Osteoblast (primary cell): ENCODE measurements at regions not wholly inside any gene's neighbourhood (a gene's known extent, or its start where the extent isn't known, plus 50 kb on each side); places are given as distances from the start of the nearest gene placed in this dataset.

Source experiments
- DNase-seq: peaks from one replicate; pipeline ENCODE4 v3.0.0; 2011; ENCODE audit warnings: low spot score, mixed read lengths; ENCODE audit not compliant: insufficient read length; ENCODE audit errors: missing footprints
- H2AFZ ChIP-seq: 2 replicates; pipeline ENCODE4 v1.6.0; 2011; ENCODE audit warnings: mild to moderate bottlenecking, low read length
- H3K27ac ChIP-seq: 2 replicates; pipeline ENCODE4 v1.5.1; 2011; ENCODE audit warnings: mild to moderate bottlenecking, low read depth, low read length, moderate library complexity
- H3K27me3 ChIP-seq: 2 replicates; pipeline ENCODE4 v1.6.0; 2012; ENCODE audit warnings: mild to moderate bottlenecking, control low read depth, inconsistent platforms, low read length, moderate library complexity; ENCODE audit not compliant: insufficient read depth
- H3K36me3 ChIP-seq: 2 replicates; pipeline ENCODE4 v1.5.1; 2011; ENCODE audit warnings: mild to moderate bottlenecking, low read length, control low read depth, moderate library complexity; ENCODE audit not compliant: insufficient read depth
- H3K4me1 ChIP-seq: 2 replicates; pipeline ENCODE4 v1.5.1; 2011; ENCODE audit warnings: mild to moderate bottlenecking, low read length, control low read depth, moderate library complexity; ENCODE audit not compliant: insufficient read depth
- H3K4me2 ChIP-seq: 2 replicates; pipeline ENCODE4 v1.6.0; 2011; ENCODE audit warnings: mild to moderate bottlenecking, low read length; ENCODE audit not compliant: insufficient read depth
- H3K4me3 ChIP-seq: fragments of 200-600 bp; sonication (generic); 3 replicates; pipeline ENCODE4 v1.5.1; 2012; ENCODE audit warnings: mild to moderate bottlenecking, low read length, inconsistent platforms; ENCODE audit not compliant: insufficient read depth
- H3K79me2 ChIP-seq: 2 replicates; pipeline ENCODE4 v1.6.0; 2012; ENCODE audit warnings: mild to moderate bottlenecking, low read length, control low read depth, inconsistent platforms; ENCODE audit not compliant: insufficient read depth
- H3K9me3 ChIP-seq: 2 replicates; pipeline ENCODE4 v1.5.1; 2011; ENCODE audit warnings: low read depth, low read length, control low read depth
- H4K20me1 ChIP-seq: 2 replicates; pipeline ENCODE4 v1.6.0; 2012; ENCODE audit warnings: mild to moderate bottlenecking, low read length, control low read depth; ENCODE audit not compliant: insufficient read depth
- TF ChIP-seq, protein P1 (sequence below): IDR thresholded peaks from 2 replicates; pipeline ENCODE4 v1.5.1; 2011; ENCODE audit warnings: mild to moderate bottlenecking, low read depth, low read length, moderate library complexity; ENCODE audit errors: extremely low read depth

DNA sequence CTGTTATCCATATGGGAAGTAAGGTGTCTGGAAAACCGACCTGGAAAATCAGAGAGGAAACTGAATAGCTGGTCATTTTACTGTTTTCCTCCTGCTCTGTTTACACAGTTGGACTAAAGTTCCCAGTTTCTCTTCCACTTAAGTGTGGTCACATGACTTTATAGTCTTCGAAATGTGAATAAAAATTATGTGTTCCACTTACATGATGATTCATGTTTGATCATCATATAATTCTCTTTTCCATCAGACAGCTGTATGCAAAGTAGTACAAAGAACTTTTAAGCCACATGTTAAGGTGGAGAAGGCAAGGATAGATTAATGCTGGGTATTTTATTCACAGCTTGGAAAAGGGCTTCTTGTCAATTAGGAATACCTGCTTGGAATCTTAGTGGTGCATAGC lies 525.5 kb upstream of the BCHE start:
- H3K4me3 ChIP-seq, result no peak overlapping the region
- H3K27me3 ChIP-seq, result no peaks in the 10 kb centered on the region
- TF ChIP-seq, protein P1, sequence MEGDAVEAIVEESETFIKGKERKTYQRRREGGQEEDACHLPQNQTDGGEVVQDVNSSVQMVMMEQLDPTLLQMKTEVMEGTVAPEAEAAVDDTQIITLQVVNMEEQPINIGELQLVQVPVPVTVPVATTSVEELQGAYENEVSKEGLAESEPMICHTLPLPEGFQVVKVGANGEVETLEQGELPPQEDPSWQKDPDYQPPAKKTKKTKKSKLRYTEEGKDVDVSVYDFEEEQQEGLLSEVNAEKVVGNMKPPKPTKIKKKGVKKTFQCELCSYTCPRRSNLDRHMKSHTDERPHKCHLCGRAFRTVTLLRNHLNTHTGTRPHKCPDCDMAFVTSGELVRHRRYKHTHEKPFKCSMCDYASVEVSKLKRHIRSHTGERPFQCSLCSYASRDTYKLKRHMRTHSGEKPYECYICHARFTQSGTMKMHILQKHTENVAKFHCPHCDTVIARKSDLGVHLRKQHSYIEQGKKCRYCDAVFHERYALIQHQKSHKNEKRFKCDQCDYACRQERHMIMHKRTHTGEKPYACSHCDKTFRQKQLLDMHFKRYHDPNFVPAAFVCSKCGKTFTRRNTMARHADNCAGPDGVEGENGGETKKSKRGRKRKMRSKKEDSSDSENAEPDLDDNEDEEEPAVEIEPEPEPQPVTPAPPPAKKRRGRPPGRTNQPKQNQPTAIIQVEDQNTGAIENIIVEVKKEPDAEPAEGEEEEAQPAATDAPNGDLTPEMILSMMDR, result no peak
- H3K36me3 ChIP-seq, result no peaks in the 10 kb centered on the region
- H2AFZ ChIP-seq, result no peak overlapping the region
- H3K27ac ChIP-seq, result no peak overlapping the region
- H4K20me1 ChIP-seq, result no peaks in the 10 kb centered on the region
- H3K4me2 ChIP-seq, result no peak overlapping the region
- no peaks in the 10 kb centered on the region for H3K79me2 ChIP-seq
- no peaks in the 10 kb centered on the region for H3K4me1 ChIP-seq
- no peak for DNase-seq
- H3K9me3 ChIP-seq, result no peaks in the 10 kb centered on the region

DNA sequence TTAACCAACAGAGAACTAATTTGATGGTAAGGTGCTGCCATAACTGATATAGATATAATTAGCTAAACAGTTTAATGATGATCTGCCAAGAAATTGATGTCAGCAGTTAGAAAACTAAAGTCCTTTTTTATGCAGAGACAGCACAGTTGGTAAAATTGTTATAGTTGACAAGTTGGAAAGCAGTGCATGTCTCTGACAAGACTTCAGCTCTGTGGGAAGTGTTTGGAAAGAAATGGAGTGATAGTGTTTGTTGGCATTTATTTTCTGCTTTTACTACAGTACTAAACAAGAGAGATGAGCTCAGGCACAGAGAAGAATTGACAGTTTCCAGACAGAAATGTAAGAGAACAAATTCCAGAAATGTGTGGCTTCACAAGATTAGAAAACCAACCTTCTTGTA lies 523.5 kb upstream of the BCHE start:
- Histone ChIP-seq H3K36me3 (no peaks in the 10 kb centered on the region), H4K20me1 (no peaks in the 10 kb centered on the region), H3K9me3 (no peaks in the 10 kb centered on the region), H3K27me3 (no peaks in the 10 kb centered on the region), H3K27ac (no peak overlapping the region), H3K4me1 (no peaks in the 10 kb centered on the region), H3K4me3 (no peak overlapping the region), H3K4me2 (no peak overlapping the region), H3K79me2 (no peaks in the 10 kb centered on the region), H2AFZ (no peak overlapping the region)
- TF ChIP-seq, protein P1, result no peak
- no peak for DNase-seq

DNA sequence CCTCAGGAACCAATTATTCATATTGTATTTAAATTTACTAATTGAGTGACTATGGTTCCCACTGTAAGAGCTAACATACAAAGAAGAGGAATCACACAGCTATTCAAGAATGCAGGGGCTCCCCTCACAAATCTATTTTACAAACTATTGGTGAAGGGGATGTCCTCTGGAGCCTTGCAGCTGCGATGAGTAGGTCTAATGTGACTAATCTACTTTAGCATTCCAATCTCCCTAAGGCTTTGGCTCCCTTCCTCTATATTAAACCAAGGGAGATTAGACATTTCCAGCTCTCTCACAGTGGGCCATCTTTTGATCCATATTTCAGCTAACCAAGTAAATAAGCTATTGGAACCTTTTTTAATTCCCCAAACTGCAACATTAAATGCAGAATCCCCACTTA lies 514.2 kb upstream of the BCHE start:
- peaks cover 3% of the 10 kb centered on the region for H3K9me3 ChIP-seq
- TF ChIP-seq, protein P1, result no peak
- H3K4me2 ChIP-seq, result no peak overlapping the region
- no peak for DNase-seq
- no peak overlapping the region for H2AFZ ChIP-seq
- H3K27ac ChIP-seq, result no peak overlapping the region
- no peaks in the 10 kb centered on the region for H3K79me2 ChIP-seq
- H4K20me1 ChIP-seq, result no peaks in the 10 kb centered on the region
- no peaks in the 10 kb centered on the region for H3K27me3 ChIP-seq
- H3K36me3 ChIP-seq, result no peaks in the 10 kb centered on the region
- no peak overlapping the region for H3K4me3 ChIP-seq
- no peaks in the 10 kb centered on the region for H3K4me1 ChIP-seq

DNA sequence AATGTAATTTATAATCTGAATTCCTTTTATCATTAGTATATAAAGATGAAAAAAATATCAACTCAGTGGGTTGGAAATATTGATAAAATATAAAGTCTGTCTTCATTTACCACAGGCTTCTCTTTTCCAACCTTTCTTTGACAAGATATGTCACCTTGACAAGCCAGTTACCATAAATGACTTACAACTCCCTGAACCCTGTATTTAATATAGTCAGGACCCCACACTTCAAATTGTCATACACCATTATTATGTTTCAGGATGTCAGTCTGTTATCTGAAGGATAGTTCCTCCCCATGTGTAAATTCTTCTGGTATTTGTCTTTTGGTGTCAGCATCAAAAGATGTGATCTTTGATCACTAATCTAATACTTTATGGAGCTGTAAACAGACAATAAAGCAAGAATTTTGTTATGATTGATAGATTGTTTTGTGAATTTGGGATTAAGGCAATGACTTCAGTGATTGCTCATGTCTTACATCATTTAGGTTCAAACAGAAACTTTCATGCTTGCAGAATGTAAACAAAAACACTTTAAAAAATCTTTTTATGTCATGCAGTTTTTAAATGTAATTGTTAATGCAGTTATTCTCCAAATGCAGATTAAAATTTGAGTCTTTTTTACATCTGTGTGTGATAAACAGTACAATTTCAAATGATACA lies 503.5 kb upstream of the BCHE start:
- no peak overlapping the region for H3K27ac ChIP-seq
- no peaks in the 10 kb centered on the region for H4K20me1 ChIP-seq
- peaks cover 3% of the 10 kb centered on the region for H3K9me3 ChIP-seq
- no peaks in the 10 kb centered on the region for H3K36me3 ChIP-seq
- no peak overlapping the region for H3K4me3 ChIP-seq
- TF ChIP-seq, protein P1, result no peak
- no peak for DNase-seq
- H2AFZ ChIP-seq, result no peak overlapping the region
- H3K27me3 ChIP-seq, result no peaks in the 10 kb centered on the region
- no peaks in the 10 kb centered on the region for H3K4me1 ChIP-seq
- H3K79me2 ChIP-seq, result no peaks in the 10 kb centered on the region
- no peak overlapping the region for H3K4me2 ChIP-seq
